OCI-LY3 (cell line): ENCODE measurements at regions not wholly inside any gene's neighbourhood (a gene's known extent, or its start where the extent isn't known, plus 50 kb on each side); places are given as distances from the start of the nearest gene placed in this dataset.

Source experiments
- H2AFZ ChIP-seq: fragments of 200-600, 300-600 bp; shearing (Covaris generic); 2 replicates; pipeline ENCODE4 v1.6.0; 2014; ENCODE audit warnings: antibody characterized with exemption, low read depth, low read length
- H3K27ac ChIP-seq: fragments of 200-600, 300-600 bp; sonication (generic); 2 replicates; pipeline ENCODE4 v1.5.1; 2014; ENCODE audit warnings: mild to moderate bottlenecking, low read length, moderate library complexity, mixed read lengths
- H3K27me3 ChIP-seq: fragments of 200-600, 300-600 bp; sonication (generic); 2 replicates; pipeline ENCODE4 v1.6.1; 2014; ENCODE audit warnings: low read depth, low read length, mixed read lengths
- H3K36me3 ChIP-seq: fragments of 200-600, 300-600 bp; sonication (generic); replicated peaks from 2 replicates; pipeline ENCODE3; 2014; ENCODE audit warnings: low read depth, low read length, mixed read lengths
- H3K4me1 ChIP-seq: fragments of 300-600, 200-600 bp; sonication (generic); 2 replicates; pipeline ENCODE4 v1.6.1; 2014; ENCODE audit warnings: low read length, mixed read lengths
- H3K4me2 ChIP-seq: fragments of 200-600, 300-600 bp; sonication (generic); 2 replicates; pipeline ENCODE4 v1.6.1; 2014; ENCODE audit warnings: low read length, mixed read lengths
- H3K4me3 ChIP-seq: fragments of 300-600, 200-600 bp; sonication (generic); 2 replicates; pipeline ENCODE4 v1.5.1; 2014; ENCODE audit warnings: antibody characterized with exemption, mild to moderate bottlenecking, low read length, moderate library complexity
- H3K79me2 ChIP-seq: fragments of 300-600, 200-600 bp; shearing (Covaris generic); 2 replicates; pipeline ENCODE4 v1.6.1; 2014; ENCODE audit warnings: mild to moderate bottlenecking, low read length, mixed read lengths
- H3K9ac ChIP-seq: fragments of 300-600, 200-600 bp; shearing (Covaris generic); 2 replicates; pipeline ENCODE4 v1.6.0; 2014; ENCODE audit warnings: mild to moderate bottlenecking, low read length, moderate library complexity
- H3K9me3 ChIP-seq: fragments of 200-600, 300-600 bp; shearing (Covaris generic); 2 replicates; pipeline ENCODE4 v1.6.1; 2014; ENCODE audit warnings: low read length, mixed read lengths; ENCODE audit not compliant: insufficient read depth
- H4K20me1 ChIP-seq: fragments of 200-600, 300-600 bp; sonication (generic); 2 replicates; pipeline ENCODE4 v1.6.1; 2016; ENCODE audit warnings: low read length, mixed read lengths; ENCODE audit not compliant: insufficient read depth
- CTCF ChIP-seq: fragments of 200-600, 300-600 bp; sonication (generic); IDR thresholded peaks from 2 replicates; pipeline ENCODE4 v1.5.1; 2014; ENCODE audit warnings: antibody characterized with exemption, low read length, low read depth
- EZH2phosphoT487 ChIP-seq: fragments of 200-600 bp; shearing (Covaris generic); IDR thresholded peaks from 2 replicates; pipeline ENCODE4 v1.6.1; 2018; ENCODE audit warnings: antibody characterized with exemption, mixed run types, low read depth

GRCh38 chr10:90138844-90139243, 437.5 kb downstream of the KIF20B start:
- TF ChIP-seq CTCF: peak; percentile 43
- TF ChIP-seq EZH2phosphoT487: no peak
- no peaks in the 10 kb centered on the region for H3K79me2 ChIP-seq
- H3K4me2 ChIP-seq: no peak overlapping the region
- no peaks in the 10 kb centered on the region for H3K4me1 ChIP-seq
- H4K20me1 ChIP-seq: no peaks in the 10 kb centered on the region
- H2AFZ ChIP-seq: no peak overlapping the region
- H3K27me3 ChIP-seq: no peaks in the 10 kb centered on the region
- H3K4me3 ChIP-seq: no peak overlapping the region
- H3K36me3 ChIP-seq: peaks cover 44% of the 10 kb centered on the region
- no peak overlapping the region for H3K9ac ChIP-seq
- peaks cover 34% of the 10 kb centered on the region; the same call in 1 of the 2 replicates for H3K9me3 ChIP-seq
- H3K27ac ChIP-seq: no peak overlapping the region

- H3K4me2 ChIP-seq: no peak overlapping the region
Measured at GRCh38 chr10:90141791-90142190, 440.4 kb downstream of the KIF20B start.

GRCh38 chr10:90143937-90144336, 442.5 kb downstream of the KIF20B start:
- H3K36me3 ChIP-seq: peaks cover 3% of the 10 kb centered on the region
- no peaks in the 10 kb centered on the region for H3K4me1 ChIP-seq
- H3K9me3 ChIP-seq: no peaks in the 10 kb centered on the region
- H2AFZ ChIP-seq: no peak overlapping the region
- TF ChIP-seq EZH2phosphoT487 (no peak), CTCF (no peak)
- no peaks in the 10 kb centered on the region for H3K27me3 ChIP-seq
- H3K4me2 ChIP-seq: no peak overlapping the region
- no peak overlapping the region for H3K4me3 ChIP-seq
- H3K27ac ChIP-seq: no peak overlapping the region
- H3K79me2 ChIP-seq: no peaks in the 10 kb centered on the region
- H4K20me1 ChIP-seq: no peaks in the 10 kb centered on the region
- no peak overlapping the region for H3K9ac ChIP-seq

More at GRCh38 chr10:90141791-90142190, 440.4 kb downstream of the KIF20B start:
- H3K79me2 ChIP-seq: no peaks in the 10 kb centered on the region
- no peak overlapping the region for H3K9ac ChIP-seq
- peaks cover 16% of the 10 kb centered on the region for H3K36me3 ChIP-seq
- no peak overlapping the region for H2AFZ ChIP-seq
- H3K9me3 ChIP-seq: peaks cover 16% of the 10 kb centered on the region; the same call in 1 of the 2 replicates
- H3K27me3 ChIP-seq: no peaks in the 10 kb centered on the region
- H3K4me1 ChIP-seq: no peaks in the 10 kb centered on the region
- no peak overlapping the region for H3K27ac ChIP-seq
- no peak for TF ChIP-seq CTCF
- TF ChIP-seq EZH2phosphoT487: no peak
- H4K20me1 ChIP-seq: no peaks in the 10 kb centered on the region
- no peak overlapping the region for H3K4me3 ChIP-seq

- Histone ChIP-seq H3K27ac (no peak overlapping the region), H3K27me3 (no peaks in the 10 kb centered on the region), H2AFZ (no peak overlapping the region), H3K4me3 (no peak overlapping the region), H4K20me1 (no peaks in the 10 kb centered on the region), H3K9me3 (no peaks in the 10 kb centered on the region), H3K4me1 (no peaks in the 10 kb centered on the region), H3K4me2 (no peak overlapping the region), H3K36me3 (no peaks in the 10 kb centered on the region), H3K9ac (no peak overlapping the region), H3K79me2 (no peaks in the 10 kb centered on the region)
- TF ChIP-seq CTCF (peak; percentile 75), EZH2phosphoT487 (no peak)
Measured at GRCh38 chr10:90148116-90148855, 446.9 kb downstream of the KIF20B start.
